OCI-LY7 (cell line): ENCODE measurements at regions not wholly inside any gene's neighbourhood (a gene's known extent, or its start where the extent isn't known, plus 50 kb on each side); places are given as distances from the start of the nearest gene placed in this dataset.

ENCODE experiments used
- EZH2phosphoT487 ChIP-seq: fragments of 200-600 bp; sonication (generic); IDR thresholded peaks from 2 replicates; pipeline ENCODE4 v1.6.1; 2018; ENCODE audit warnings: low read depth, borderline replicate concordance, mild to moderate bottlenecking, mixed run types, antibody characterized with exemption, low read length, moderate library complexity, mixed read lengths
- TF ChIP-seq, protein P1 (sequence below): fragments of 200-600 bp; sonication (generic); conservative IDR thresholded peaks from 2 replicates; pipeline ENCODE4 v1.5.1; 2014; ENCODE audit warnings: mild to moderate bottlenecking, antibody characterized with exemption, low read length, moderate library complexity, mixed read lengths

DNA sequence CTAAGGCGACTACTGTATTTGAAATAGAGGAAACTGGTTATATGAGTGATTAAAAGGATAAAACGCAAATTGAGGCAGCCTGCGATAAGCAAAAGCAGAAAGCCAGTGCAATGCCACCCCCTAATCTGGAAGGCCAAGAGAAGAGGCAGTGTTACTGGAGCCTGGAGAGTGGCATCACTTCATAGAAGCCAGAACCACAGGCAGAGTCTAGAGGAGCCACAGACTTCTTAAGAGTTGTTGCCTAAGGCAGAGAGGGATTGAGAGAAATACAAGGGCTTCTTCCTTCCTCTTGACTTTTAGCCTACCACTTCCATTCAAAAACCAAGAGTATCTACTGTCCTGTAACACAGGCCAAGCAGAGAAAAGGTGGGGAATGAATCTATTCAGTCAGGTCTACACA, 94.9 kb upstream of the SKAP2 start:
- TF ChIP-seq, protein P1, sequence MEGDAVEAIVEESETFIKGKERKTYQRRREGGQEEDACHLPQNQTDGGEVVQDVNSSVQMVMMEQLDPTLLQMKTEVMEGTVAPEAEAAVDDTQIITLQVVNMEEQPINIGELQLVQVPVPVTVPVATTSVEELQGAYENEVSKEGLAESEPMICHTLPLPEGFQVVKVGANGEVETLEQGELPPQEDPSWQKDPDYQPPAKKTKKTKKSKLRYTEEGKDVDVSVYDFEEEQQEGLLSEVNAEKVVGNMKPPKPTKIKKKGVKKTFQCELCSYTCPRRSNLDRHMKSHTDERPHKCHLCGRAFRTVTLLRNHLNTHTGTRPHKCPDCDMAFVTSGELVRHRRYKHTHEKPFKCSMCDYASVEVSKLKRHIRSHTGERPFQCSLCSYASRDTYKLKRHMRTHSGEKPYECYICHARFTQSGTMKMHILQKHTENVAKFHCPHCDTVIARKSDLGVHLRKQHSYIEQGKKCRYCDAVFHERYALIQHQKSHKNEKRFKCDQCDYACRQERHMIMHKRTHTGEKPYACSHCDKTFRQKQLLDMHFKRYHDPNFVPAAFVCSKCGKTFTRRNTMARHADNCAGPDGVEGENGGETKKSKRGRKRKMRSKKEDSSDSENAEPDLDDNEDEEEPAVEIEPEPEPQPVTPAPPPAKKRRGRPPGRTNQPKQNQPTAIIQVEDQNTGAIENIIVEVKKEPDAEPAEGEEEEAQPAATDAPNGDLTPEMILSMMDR = no peak
- TF ChIP-seq EZH2phosphoT487 = no peak
